ENCODE measurements at regions not wholly inside any gene's neighbourhood (a gene's known extent, or its start where the extent isn't known, plus 50 kb on each side); places are given as distances from the start of the nearest gene placed in this dataset.

DNA sequence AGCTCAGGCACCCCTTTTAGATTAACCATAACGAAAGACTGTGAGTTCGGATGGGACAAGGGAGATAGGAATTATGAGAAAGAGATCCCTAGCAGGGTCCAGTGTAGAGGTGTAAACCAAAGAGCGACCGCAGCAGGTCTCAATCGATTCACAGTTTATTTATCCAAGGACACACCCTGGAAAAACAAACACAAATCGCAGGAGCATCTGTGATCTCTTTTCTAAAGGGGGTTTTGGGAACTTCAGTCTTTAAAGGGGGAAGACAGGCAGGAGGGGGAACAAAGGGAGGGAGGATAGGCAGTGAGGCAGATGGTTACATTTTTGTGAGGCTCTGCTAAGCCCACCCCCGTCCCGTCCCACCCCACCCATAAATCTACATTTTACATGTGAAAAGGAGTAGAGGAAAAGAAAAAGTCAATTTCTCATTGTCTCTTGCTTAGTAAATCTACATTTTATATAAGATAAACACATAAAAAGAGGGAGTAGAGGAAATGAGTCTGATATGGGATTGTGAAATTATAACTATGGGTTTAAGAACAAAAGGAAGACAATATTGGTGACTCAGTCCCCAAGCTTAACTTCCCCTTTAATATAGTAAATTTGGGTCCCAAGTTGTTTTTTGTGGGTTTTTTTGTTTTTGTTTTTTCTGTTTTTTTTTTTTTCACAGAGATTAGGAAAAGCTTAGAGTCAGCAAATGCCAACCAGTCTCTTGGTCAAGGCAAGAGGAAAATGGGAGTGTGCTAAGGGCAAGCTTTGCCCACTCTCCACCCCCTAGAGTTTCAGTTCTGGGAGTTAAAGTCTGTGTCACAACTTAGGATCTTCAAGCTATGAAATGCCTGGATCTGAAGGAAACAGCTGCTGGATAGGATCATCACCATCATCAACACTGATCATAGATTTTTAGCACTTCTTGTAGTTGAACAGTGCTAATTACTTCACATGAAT lies 160.9 kb upstream of the CDH5 start:
- TF ChIP-seq, protein P1, sequence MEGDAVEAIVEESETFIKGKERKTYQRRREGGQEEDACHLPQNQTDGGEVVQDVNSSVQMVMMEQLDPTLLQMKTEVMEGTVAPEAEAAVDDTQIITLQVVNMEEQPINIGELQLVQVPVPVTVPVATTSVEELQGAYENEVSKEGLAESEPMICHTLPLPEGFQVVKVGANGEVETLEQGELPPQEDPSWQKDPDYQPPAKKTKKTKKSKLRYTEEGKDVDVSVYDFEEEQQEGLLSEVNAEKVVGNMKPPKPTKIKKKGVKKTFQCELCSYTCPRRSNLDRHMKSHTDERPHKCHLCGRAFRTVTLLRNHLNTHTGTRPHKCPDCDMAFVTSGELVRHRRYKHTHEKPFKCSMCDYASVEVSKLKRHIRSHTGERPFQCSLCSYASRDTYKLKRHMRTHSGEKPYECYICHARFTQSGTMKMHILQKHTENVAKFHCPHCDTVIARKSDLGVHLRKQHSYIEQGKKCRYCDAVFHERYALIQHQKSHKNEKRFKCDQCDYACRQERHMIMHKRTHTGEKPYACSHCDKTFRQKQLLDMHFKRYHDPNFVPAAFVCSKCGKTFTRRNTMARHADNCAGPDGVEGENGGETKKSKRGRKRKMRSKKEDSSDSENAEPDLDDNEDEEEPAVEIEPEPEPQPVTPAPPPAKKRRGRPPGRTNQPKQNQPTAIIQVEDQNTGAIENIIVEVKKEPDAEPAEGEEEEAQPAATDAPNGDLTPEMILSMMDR (IDR thresholded peaks at IDR 0.05; ENCODE audit: low read depth, low read length, poor library complexity, severe bottlenecking), result no peak
- no peak for TF ChIP-seq EZH2phosphoT487 (IDR thresholded peaks at IDR 0.05; ENCODE audit: borderline replicate concordance, low read length)

All from DOHH2 (cell line).